ENCODE measurements at regions not wholly inside any gene's neighbourhood (a gene's known extent, or its start where the extent isn't known, plus 50 kb on each side); places are given as distances from the start of the nearest gene placed in this dataset.
A peak's percentile ranks its signal among the peaks of the same experiment; 100 is the strongest.
"Not testable (repeated sequence)": the region's sequence is repeated elsewhere in the genome, so short reads cannot be mapped to it uniquely, and the experiment has no call there.

GRCh38 chr1:194078765-194079164, 892.4 kb upstream of the B3GALT2 start:
- no peak for DNase-seq

- DNase-seq, result no peak
Measured at GRCh38 chr1:194076646-194077045, 890.2 kb upstream of the B3GALT2 start.

GRCh38 chr1:194073833-194074232, 887.4 kb upstream of the B3GALT2 start:
- no peak for DNase-seq

- peak; percentile 18 for DNase-seq
Measured at GRCh38 chr1:194071205-194071604, 884.8 kb upstream of the B3GALT2 start.

- DNase-seq, result no peak
Measured at GRCh38 chr1:194069831-194070218, 883.4 kb upstream of the B3GALT2 start.

- DNase-seq, result no peak
Measured at GRCh38 chr1:194069168-194069830, 882.9 kb upstream of the B3GALT2 start.

GRCh38 chr1:194068446-194069167, 882.2 kb upstream of the B3GALT2 start:
- DNase-seq, result no peak

- no peak for DNase-seq
Measured at GRCh38 chr1:194067772-194068171, 881.4 kb upstream of the B3GALT2 start.

- DNase-seq, result no peak
Measured at GRCh38 chr1:194062962-194063361, 876.5 kb upstream of the B3GALT2 start.

GRCh38 chr1:194062526-194062925, 876.1 kb upstream of the B3GALT2 start:
- DNase-seq, result no peak

- DNase-seq, result no peak
Measured at GRCh38 chr1:194060481-194060880, 874.1 kb upstream of the B3GALT2 start.

- DNase-seq, result not testable (repeated sequence)
Measured at GRCh38 chr1:194058268-194058667, 871.9 kb upstream of the B3GALT2 start.

- DNase-seq, result no peak
Measured at GRCh38 chr1:194056169-194056568, 869.8 kb upstream of the B3GALT2 start.

GRCh38 chr1:194055536-194055935, 869.1 kb upstream of the B3GALT2 start:
- DNase-seq, result no peak

GRCh38 chr1:194052514-194053338, 866.3 kb upstream of the B3GALT2 start:
- DNase-seq, result no peak

GRCh38 chr1:194047921-194048320, 861.5 kb upstream of the B3GALT2 start:
- no peak for DNase-seq

- no peak for DNase-seq
Measured at GRCh38 chr1:194047206-194047605, 860.8 kb upstream of the B3GALT2 start.

- DNase-seq, result no peak
Measured at GRCh38 chr1:194045416-194045815, 859.0 kb upstream of the B3GALT2 start.

GRCh38 chr1:194044892-194045291, 858.5 kb upstream of the B3GALT2 start:
- no peak for DNase-seq

GRCh38 chr1:194043984-194044755, 857.8 kb upstream of the B3GALT2 start:
- DNase-seq, result no peak

- peak; percentile 10 for DNase-seq
Measured at GRCh38 chr1:194042736-194043135, 856.3 kb upstream of the B3GALT2 start.

GRCh38 chr1:194040496-194040895, 854.1 kb upstream of the B3GALT2 start:
- no peak for DNase-seq

- no peak for DNase-seq
Measured at GRCh38 chr1:194039578-194039977, 853.2 kb upstream of the B3GALT2 start.
